ENCODE measurements at regions not wholly inside any gene's neighbourhood (a gene's known extent, or its start where the extent isn't known, plus 50 kb on each side); places are given as distances from the start of the nearest gene placed in this dataset.
"Not testable (repeated sequence)": the region's sequence is repeated elsewhere in the genome, so short reads cannot be mapped to it uniquely, and the experiment has no call there.

GRCh38 chr3:194257916-194258668, 93.0 kb downstream of the CPN2 start:
- H3K27me3 Mint-ChIP-seq, result peaks cover 2% of the 10 kb centered on the region
- H3K9me3 Mint-ChIP-seq, result peaks cover 6% of the 10 kb centered on the region
- H3K27ac Mint-ChIP-seq, result no peak overlapping the region
- ATAC-seq (ENCODE audit: low read depth) (no peak), DNase-seq (no peak)
- CTCF ChIA-PET, result interaction anchor here (1.4 kb wide), 1 partner anchor 593 kb away, joined by 5 read pairs; no protein-coding TSS in a partner anchor
- peaks cover 10% of the 10 kb centered on the region for H3K4me1 Mint-ChIP-seq
- no peaks in the 10 kb centered on the region for H3K36me3 Mint-ChIP-seq (ENCODE audit: low read depth)
- TF ChIP-seq CTCF (IDR thresholded peaks at IDR 0.05), result no peak
- intact Hi-C loops (cut with micrococcal nuclease), result no loop called here
- POLR2A ChIA-PET, result no interaction called here
- no peak overlapping the region for H3K4me3 Mint-ChIP-seq

- Mint-ChIP-seq H3K4me3 (no peak overlapping the region), H3K4me1 (peaks cover 8% of the 10 kb centered on the region), H3K36me3 (ENCODE audit: low read depth) (no peaks in the 10 kb centered on the region), H3K9me3 (peaks cover 6% of the 10 kb centered on the region), H3K27me3 (peaks cover 2% of the 10 kb centered on the region), H3K27ac (no peak overlapping the region)
- no peak for TF ChIP-seq CTCF (IDR thresholded peaks at IDR 0.05)
- ChIA-PET CTCF (no interaction called here), POLR2A (no interaction called here)
- intact Hi-C loops (cut with micrococcal nuclease), result no loop called here
- ATAC-seq (ENCODE audit: low read depth) (no peak), DNase-seq (no peak)
Measured at GRCh38 chr3:194259982-194260766, 91.0 kb downstream of the CPN2 start.

GRCh38 chr3:194261581-194262063, 89.5 kb downstream of the CPN2 start:
- no peak for TF ChIP-seq CTCF (IDR thresholded peaks at IDR 0.05)
- Mint-ChIP-seq H3K27me3 (peaks cover 10% of the 10 kb centered on the region), H3K4me3 (no peak overlapping the region), H3K4me1 (peaks cover 8% of the 10 kb centered on the region), H3K9me3 (peaks cover 6% of the 10 kb centered on the region), H3K27ac (no peak overlapping the region), H3K36me3 (ENCODE audit: low read depth) (no peaks in the 10 kb centered on the region)
- ATAC-seq (ENCODE audit: low read depth), result no peak
- ChIA-PET CTCF (no interaction called here), POLR2A (no interaction called here)
- intact Hi-C loops (cut with micrococcal nuclease), result no loop called here
- DNase-seq, result no peak

- POLR2A ChIA-PET, result no interaction called here
- Mint-ChIP-seq H3K27ac (no peak overlapping the region), H3K4me1 (peaks cover 8% of the 10 kb centered on the region), H3K9me3 (peaks cover 6% of the 10 kb centered on the region), H3K36me3 (ENCODE audit: low read depth) (no peaks in the 10 kb centered on the region), H3K27me3 (peaks cover 16% of the 10 kb centered on the region), H3K4me3 (no peak overlapping the region)
- CTCF ChIA-PET, result no interaction called here
- no peak for TF ChIP-seq CTCF (IDR thresholded peaks at IDR 0.05)
- intact Hi-C loops (cut with micrococcal nuclease), result no loop called here
- no peak for DNase-seq
- no peak for ATAC-seq (ENCODE audit: low read depth)
Measured at GRCh38 chr3:194262176-194262924, 88.8 kb downstream of the CPN2 start.

GRCh38 chr3:194262925-194263305, 88.2 kb downstream of the CPN2 start:
- no peak for TF ChIP-seq CTCF (IDR thresholded peaks at IDR 0.05)
- Mint-ChIP-seq H3K9me3 (peaks cover 4% of the 10 kb centered on the region), H3K36me3 (ENCODE audit: low read depth) (no peaks in the 10 kb centered on the region), H3K27ac (no peak overlapping the region), H3K27me3 (peaks cover 20% of the 10 kb centered on the region), H3K4me1 (peaks cover 8% of the 10 kb centered on the region), H3K4me3 (no peak overlapping the region)
- ChIA-PET CTCF (no interaction called here), POLR2A (no interaction called here)
- no peak for ATAC-seq (ENCODE audit: low read depth)
- DNase-seq, result no peak
- intact Hi-C loops (cut with micrococcal nuclease), result no loop called here

- peaks cover 11% of the 10 kb centered on the region for H3K4me1 Mint-ChIP-seq
- ChIA-PET CTCF (interaction anchor here (1.1 kb wide), 1 partner anchor 51 kb away, joined by 4 read pairs; no protein-coding TSS in a partner anchor), POLR2A (interaction anchor here (0.5 kb wide), 1 partner anchor 161 kb away, joined by 3 read pairs; no protein-coding TSS in a partner anchor)
- H3K4me3 Mint-ChIP-seq; H3K36me3 Mint-ChIP-seq (ENCODE audit: low read depth); intact Hi-C loops (cut with micrococcal nuclease); H3K9me3 Mint-ChIP-seq; DNase-seq; H3K27ac Mint-ChIP-seq; ATAC-seq (ENCODE audit: low read depth): not testable (repeated sequence)
- H3K27me3 Mint-ChIP-seq, result peaks cover 28% of the 10 kb centered on the region
Measured at GRCh38 chr3:194264631-194265504, 86.3 kb downstream of the CPN2 start.
